CD4-positive, alpha-beta T cell treated with Interleukin-21 for 1 hour (primary cell): ENCODE measurements at regions not wholly inside any gene's neighbourhood (a gene's known extent, or its start where the extent isn't known, plus 50 kb on each side); places are given as distances from the start of the nearest gene placed in this dataset.
A peak's percentile ranks its signal among the peaks of the same experiment; 100 is the strongest.

Experiments
- DNase-seq: peaks from one replicate; pipeline ENCODE4 v3.0.0-alpha.2; 2020

DNA sequence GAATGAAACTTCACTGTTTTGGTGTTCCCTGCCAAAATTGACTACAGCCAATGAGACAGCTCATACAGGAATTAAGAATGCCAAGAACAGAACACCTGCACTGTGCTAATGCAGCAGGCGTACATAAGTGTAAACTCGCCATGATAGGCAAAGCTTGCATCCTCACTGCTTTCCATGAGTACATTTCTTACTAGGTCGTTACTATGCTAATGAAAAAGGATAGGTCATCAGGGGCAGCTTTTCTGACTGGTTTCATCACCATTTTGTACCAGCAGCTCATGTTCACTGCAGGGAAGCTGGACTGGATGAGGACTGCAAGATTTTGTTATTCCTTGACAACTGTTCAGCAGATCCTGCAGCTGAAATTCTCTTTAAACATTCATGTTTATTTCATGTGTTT, 1383.8 kb downstream of the EFNB2 start:
- DNase-seq: no peak

DNA sequence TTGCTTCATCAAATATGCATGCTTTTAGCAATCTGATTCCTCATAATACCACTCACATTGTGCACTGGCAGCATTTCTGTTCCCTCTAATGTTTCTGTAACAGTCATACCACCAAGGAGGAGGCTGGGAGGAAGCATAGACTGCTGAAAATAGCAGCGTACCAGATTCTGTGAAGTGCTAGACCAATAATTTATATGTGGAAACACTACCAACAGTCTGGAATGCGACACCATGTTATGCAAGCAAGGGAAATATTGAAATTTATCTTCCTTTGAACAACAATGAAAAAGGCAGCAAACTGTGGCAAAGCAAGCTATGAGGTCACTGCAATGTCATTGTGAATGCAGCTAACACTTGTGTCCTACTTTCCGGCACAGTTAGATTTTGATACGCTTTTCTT, 1388.0 kb downstream of the EFNB2 start:
- no peak for DNase-seq

DNA sequence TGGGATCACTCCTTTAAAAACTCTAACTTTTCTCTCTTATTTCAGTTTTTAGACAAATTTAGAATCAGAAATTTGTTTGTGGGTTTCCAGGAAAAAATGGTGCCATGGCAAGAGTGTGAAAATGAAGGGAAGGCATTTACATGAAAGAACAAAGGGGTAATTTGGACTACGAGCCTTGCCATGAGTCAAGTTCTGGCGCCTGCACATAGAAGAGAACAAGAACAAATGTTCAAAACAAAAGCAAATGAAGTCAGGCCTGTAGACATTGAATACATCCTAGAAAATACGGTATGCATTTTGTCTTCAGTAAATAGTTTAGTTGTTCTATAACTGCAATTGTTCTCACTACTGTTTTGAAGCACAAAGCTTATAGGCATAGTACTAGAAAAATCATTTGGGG, 1390.5 kb downstream of the EFNB2 start:
- no peak for DNase-seq

DNA sequence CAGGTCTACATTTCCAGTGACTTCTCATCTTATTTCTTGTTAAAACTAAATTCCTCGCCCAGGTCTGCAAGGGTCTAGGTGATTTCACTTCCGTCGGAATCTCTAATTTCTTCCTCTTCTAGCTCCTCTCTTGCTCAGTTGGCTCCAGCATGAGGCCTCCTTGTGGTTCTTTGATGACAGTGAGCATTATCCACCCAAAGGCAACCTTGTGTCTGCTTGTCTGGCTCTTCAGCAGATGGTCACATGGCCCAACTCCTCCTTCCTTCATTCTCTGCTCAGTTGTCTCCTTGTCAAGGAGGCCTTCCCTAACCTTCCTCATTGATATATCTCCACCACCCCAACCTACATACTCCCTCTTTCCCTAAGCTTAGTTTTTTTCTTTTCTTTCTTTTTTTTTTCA, 1391.4 kb downstream of the EFNB2 start:
- DNase-seq: no peak

DNA sequence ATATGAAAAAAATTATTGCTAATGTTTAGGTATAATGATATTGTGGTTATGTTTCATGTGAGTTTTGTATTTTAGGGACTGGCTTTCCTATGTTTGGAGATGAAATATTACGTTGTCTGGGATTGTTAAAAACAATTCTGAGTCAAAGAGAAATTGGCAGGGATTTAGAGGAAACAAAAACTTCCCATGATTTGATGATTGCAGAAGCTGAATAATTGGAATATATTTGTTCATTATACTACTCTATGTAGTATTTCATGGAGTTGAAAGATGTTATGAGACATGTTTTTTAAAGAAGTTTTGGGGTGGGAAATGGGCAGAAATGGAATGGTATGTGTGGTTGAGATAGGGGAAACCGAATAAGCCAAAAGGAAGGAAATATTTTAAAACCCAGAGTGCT, 1392.9 kb downstream of the EFNB2 start:
- DNase-seq: no peak

DNA sequence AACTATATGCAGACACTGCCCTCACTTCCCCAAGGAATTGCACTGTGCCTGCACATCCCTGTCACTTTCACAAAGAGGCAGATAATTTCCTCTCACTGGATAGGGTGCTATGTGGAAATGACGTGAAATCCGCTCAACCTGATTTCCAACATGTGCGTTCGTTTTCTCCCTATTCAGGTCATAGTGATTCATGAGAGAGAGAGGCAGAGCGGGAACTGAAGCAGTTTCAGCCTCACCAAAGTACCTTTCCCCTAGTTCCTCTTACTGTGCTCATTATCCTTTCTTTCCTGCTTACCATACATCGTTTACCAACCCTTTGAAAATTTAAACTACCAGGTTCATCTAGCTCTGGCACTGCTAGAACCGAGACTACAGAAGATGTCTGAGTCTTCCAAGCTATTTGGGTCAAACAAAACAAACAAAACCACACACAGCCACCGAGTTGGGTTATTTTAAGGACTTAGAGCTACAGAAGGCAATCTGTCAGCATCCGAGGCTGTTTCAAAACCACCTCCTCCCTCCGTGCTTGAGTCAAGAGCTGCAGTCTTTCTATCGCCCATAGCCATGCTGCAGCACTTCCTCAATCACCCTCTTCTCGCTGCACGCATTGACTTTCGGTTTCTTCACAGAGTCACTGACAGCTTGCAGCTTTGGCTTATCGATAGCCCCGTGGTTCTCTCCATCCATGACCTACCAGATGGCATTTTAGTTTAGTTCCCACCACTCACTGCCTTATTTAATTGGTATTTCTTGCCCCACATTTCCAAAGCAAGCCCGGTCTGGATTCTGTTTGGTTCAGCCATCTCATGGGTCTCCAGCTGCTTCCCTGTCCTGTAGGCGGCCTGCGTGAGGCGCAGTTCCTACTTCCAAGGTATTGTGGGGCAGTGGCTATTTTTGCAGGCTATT, 1395.8 kb downstream of the EFNB2 start:
- peak; percentile 68 for DNase-seq

DNA sequence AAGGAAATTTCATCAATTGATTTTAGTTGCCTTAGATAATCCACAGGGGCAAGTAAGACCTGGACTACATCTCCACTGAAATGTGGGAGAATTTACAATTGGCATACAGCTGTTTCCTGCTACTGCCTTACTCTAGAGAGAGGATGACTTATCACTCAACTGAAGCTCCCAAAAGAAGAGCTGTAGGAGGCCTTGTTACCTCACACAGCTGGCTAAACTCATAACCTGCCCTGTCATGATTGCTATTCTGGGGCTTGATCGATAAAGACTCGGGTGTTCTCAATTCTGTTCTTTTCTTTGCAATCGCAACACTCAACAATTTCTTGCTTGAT, 1396.4 kb downstream of the EFNB2 start:
- no peak for DNase-seq

DNA sequence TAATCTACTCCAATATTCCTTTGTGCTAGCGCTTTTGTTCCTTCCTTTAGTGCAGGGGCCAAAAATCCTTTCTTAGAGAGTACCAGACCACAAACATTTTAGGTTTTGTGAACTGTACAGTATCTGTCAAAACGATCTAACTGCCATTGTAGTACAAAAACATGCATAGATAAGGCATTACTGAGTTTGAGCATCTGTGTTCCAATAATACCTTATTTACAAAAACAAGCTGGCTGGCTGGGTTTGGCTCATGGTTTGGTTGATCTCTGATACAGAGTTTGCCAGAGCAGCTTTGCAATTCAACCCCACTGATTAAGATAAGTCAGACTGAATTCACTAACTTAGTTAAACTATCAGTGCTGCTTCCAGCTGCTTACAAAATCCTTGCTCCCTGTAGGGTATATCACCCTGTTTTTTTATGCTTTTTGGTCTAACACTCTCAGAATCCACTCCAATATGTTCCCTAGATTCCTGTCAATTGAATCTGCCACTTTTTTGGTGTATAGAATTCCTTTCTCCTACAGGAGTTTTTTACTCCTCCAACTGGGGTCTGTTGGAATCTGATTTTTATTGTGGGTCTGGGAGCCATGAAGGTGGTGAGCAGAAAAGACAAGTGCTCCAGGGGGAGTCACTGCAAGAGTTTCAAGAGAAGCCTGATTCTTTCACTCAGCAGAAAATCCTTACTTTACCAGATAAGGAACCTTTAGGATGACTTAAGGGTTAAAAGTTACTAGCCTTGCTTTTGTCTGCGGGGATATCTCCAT, 1399.4 kb downstream of the EFNB2 start:
- DNase-seq: no peak

DNA sequence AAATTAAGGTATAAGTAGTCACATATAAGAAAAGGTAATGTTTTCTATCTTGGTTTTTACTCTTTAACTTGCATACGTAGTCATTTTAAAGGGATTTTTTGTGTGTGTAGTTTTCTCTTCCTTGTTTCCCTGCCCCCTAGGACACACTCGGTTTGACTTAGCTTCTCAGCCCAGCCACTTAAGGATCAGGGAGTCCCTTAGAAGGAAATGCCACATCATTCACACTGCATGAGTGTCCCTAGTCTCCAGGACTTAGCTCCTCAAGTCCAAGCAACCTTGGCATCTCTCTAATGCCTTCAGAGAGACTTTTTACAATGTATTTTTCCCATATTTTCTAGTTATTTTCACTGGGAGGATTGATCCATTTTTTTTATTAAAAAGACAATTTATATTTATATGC, 1407.7 kb downstream of the EFNB2 start:
- DNase-seq: no peak

DNA sequence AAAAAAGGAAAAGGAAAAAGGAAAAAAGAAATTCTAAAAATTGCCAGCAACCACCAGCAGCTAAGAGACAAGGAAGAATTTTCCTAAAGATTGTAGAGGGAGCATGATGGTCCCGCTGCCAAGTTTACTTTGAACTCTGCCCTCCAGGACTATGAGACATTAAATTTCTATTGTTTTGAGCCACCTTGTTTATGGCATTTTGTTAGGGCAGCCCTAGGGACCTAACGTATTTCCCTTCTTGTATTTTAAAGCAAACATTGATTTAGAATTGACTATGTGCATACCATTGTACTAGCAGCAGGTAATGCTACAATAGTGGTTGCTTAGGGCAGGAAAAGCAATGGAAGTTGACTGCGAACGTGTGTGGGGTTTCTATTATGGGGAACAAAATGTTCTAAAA, 1414.2 kb downstream of the EFNB2 start:
- no peak for DNase-seq

DNA sequence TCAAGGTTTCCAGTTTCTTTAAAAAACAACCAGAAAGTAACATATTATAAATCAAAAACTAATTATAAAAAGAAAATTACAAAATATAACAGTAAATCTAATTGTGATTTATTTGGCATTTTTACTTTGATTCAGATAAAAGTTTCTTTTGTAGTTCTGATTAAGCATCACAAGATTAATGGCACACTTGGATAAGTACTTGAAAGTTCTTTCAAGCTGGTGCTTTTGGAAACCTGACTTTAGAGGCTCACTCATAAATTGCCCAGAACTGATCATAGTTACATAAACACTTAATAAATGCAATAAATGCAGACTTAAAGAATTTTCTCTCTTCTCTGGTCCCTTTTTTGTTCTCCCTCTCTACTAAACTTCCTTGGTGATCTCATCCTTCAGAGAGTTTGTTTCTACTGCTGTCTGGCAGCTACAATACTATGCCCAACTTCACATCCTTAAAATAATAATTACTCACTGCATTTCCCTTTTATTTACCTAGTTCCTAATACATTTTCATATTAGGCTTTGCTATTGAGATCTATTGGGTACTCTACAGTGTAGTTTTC, 1417.0 kb downstream of the EFNB2 start:
- DNase-seq: no peak

DNA sequence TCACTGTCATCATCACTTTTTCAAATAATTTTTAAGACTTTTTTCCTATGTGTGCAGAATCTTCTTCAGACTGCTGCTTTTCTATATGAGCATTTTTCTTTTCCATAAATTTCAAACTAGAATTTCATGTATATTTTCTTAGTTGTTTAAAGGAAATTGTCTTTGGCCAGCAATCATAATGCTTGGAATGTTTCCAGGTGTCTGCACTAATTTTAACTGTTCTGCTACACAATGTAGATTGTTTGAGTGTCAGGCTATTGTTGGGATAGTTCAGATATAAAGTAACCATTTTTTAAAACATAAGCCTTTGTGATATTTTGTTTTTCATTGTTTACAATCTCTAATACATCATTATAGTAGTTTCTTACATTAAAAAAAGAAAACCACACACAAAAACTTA, 1418.5 kb downstream of the EFNB2 start:
- no peak for DNase-seq

DNA sequence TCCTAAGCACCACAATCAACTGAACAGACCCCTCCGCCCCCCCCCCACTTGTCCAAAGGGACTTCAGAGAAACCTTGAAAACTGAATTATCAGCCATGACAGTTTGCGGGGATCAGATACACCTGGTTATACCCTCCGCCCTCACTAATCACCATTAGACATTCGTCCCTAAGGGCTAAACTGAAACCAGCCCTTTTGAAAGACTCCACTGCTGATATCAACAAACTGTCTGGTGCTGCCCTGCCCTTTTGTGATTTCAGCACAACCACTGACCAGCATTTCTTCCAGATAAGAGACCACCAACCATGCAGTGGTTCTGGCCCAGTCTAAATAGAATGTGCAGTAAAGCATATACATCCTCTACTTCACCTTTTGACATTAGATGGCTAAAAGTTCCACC, 1422.9 kb downstream of the EFNB2 start:
- DNase-seq: no peak

DNA sequence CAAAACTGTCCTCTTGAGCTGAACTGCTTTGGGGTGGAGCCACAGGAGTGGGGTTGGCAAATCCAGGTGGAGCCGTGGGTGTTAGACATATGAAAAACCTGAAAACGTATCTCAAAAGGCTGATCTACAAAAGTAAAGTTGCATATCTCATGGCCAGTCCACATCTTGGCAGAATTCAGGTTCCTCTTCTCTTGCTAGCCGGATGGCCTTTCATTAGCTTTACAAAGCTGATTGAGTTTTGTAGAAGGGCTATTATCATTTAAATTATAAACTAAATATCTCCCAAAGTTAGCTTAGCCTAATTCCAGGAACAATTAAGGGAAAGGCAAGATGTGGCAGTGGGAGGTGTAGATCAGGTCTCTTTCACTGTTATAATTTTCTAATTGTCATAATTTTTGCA, 1427.7 kb downstream of the EFNB2 start:
- DNase-seq: no peak

DNA sequence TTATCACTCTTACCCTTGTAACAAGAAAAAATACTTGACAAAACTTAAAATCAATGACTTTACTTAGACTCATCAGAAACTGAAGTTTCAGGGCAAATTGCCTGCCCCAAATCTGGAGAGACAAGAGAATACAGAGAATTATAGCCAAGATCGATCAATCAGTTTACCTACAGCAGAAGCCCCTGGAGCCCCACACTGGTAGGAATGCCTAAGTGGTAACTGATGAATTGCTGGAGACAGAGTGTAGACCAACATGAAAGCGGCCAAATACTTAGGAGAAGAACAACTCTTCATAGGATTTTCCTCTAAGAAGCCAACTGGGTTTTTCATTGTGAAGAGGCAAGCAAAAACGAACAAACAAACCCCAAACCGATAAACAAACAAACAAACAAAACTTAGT, 1430.0 kb downstream of the EFNB2 start:
- no peak for DNase-seq

DNA sequence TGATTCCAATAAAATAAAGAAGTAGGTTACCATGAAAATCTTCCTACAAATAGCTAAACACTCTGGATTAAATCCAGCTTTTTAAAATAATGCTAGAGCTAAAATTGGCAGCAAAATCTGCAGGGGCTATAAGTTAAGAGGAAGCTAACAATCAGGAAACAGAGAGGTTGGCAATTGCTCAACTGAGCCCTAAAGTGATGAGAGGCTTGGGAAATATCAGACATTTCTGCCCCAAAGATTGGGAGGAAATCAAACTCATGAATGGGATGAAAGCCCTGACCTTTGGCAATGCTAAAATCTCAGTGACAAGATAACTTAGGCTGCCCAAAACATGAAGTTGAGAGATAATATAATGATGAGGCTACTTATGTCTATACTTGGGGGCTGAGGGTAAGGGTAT, 1437.9 kb downstream of the EFNB2 start:
- no peak for DNase-seq

DNA sequence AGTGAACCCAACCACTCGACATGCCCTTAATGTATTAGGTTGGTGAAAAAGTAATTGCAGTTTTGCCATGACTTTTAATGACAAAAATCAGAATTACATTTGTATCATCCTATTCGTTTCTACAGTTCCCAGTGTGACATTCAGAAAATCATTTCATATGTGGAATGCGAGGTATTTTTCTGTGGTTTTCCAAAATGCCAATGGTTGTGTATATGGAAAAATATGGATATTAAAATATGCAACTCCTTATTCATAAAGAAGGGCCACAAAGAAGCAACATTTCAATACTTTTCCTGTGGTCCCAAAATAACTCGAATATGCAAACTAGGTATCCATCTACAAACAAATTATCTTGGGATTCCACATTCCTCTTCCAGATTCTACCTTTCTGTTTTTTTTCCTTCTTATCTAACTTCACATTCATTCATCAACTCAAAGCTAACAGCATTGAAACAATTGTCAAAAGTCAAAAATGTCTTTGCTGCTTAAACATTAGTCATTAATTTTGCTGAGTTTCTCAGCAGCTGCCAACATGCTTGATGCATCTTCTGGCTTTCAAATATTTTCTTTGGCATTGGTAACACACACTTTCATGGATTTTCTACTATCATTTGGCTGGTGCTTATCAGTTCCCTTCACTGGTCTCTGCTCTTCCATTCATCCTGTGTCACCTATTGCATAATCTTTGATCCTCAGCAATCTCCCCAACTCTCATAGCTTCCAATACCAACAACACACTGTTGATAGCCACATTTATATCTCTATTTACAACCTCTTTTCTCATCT, 1445.4 kb downstream of the EFNB2 start:
- DNase-seq: no peak

DNA sequence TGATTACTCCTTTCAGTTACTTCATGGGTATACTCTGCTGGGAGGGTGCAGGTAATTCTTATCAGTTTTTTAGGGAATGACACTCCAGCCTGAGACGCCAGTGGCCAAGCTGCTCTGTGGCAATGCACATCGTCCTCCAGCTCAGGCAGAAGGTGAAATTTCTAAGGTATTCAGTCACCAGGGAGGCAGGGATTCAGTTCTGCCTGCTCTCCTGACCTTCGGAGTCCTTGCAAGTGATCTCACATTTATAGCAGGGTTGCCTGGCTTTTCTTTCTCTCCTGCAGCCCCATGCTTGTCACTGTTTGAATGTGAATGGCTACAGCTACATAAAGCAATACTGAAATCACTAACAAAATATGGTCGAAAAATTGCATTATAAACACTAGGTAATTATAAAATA, 1447.5 kb downstream of the EFNB2 start:
- no peak for DNase-seq

DNA sequence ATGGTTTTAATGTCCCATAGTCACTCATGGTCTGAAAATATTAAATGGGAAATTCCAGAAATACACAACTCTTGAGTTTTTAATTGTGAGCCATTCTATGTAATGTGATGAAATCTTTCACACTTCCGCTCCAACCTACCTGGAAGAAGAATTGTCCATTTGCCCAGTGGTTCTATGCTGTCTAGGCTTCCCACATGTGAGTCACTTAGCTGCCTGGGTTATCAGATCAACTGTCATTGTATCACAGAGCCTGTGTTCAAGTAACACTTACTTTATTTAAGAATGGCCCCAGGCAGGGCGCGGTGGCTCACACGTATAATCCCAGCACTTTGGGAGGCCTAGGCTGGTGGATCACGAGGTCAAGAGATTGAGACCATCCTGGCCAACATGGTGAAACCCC, 1450.5 kb downstream of the EFNB2 start:
- DNase-seq: no peak

DNA sequence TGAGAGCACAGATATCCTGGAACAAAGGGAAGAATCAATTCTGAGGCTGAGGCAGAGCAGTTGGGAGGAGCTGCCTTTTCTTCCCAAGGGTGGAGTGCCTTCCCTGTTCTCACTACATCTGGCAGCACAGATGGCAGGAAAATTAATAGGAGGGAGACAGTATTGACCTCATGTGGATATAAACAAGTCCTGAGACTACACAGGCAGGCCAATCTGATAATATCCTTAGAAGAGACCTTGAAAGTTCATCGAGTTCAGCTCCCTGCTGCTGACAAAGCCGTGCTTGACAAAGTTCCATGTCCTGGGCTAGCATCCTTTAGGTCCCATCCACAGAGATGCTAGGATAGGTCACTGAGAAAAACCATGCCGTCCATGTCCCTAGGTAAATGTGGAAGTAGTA, 1451.5 kb downstream of the EFNB2 start:
- no peak for DNase-seq

DNA sequence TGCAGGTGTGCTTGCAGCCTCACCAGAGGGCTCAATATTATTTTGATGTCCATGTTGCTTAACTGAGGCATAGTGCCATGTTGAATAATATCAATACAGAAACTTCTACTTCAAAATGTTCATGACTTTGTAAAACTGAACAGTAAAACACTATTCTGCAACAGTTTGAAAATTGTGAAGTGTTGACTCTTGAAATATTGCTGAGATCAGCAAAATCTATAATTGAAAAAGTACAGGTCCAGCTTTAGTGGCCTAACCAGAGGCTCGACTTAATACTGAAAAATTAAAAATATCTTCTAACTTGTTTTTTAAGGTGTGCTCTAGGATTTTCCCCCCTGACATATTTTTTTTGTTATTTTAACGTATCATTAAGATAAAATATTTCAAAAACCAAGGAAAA, 1460.7 kb downstream of the EFNB2 start:
- DNase-seq: no peak

DNA sequence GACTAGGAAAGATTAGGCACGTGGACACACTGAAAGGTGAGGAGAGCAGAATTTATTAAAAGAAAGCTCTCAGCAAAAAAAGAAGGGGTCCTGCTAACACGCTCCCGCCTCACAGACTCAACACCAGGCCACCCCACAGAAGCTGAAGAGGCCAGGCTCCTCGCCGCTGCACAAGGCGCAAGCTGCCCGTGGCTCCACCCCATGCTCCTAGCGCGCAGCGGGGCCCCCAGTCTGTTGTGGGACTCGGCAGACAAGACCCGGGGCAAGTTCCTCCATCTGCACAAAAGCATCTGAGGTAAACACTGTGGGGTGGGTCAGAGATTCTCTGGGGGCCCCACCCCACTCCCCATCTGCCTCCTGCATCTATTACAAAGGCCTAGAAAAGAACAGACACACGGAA, 1462.4 kb downstream of the EFNB2 start:
- DNase-seq: no peak

DNA sequence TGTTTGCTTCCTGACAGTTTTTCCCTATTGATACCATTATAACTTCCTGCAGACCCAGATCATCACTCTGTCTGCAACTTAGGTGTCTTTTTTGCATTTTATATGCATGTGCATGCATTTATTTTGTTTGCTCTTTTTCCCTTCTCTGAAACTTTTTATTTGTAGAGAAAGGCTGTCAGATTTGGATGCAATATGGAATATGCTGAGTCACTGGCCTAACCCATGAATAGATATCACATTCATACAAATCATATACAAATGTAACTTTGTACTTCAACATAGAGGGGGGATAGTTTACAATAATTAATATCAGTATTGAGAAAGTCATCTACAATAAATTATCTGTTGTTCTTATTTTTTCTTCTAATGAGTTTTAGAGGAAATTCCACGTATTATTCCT, 1465.0 kb downstream of the EFNB2 start:
- no peak for DNase-seq
